A673 (cell line): ENCODE measurements at regions not wholly inside any gene's neighbourhood (a gene's known extent, or its start where the extent isn't known, plus 50 kb on each side); places are given as distances from the start of the nearest gene placed in this dataset.

Experiments used
- BruUV-seq: library from RNA; stranded (reverse); fragments of 400-500 nt; replicated peaks from 2 replicates; lab custom pipeline; 2021; lab: Mats Ljungman, UMichigan
- CTCF ChIA-PET: fragments of 300-600 bp; sonication (Branson Sonifier 250); formaldehyde crosslinking; loops from one replicate; lab custom pipeline; 2022; ENCODE audit warnings: antibody characterized with exemption; lab: Charles Lee
- POLR2A ChIA-PET: fragments of 300-600 bp; sonication (Branson Sonifier 250); formaldehyde crosslinking; loops from one replicate; lab custom pipeline; 2022; ENCODE audit warnings: antibody characterized with exemption; ENCODE audit not compliant: low non-redundant PET; lab: Charles Lee
- DNase-seq: peaks from one replicate; pipeline ENCODE4 v3.0.0-alpha.2; 2015; ENCODE audit warnings: low spot score
- H3K27ac ChIP-seq: fragments of 200-600 bp; sonication (generic); 2 replicates; pipeline ENCODE4 v1.5.1; 2016; ENCODE audit warnings: mixed run types, low read depth, mild to moderate bottlenecking, mixed read lengths, antibody characterized with exemption, low read length; ENCODE audit not compliant: poor library complexity, severe bottlenecking
- H3K27me3 ChIP-seq: fragments of 200-600 bp; sonication (generic); replicated peaks from 2 replicates; pipeline ENCODE4 v1.6.1; 2017; ENCODE audit warnings: mixed run types, low read depth, mild to moderate bottlenecking, mixed read lengths, antibody characterized with exemption, low read length; ENCODE audit not compliant: insufficient read depth, poor library complexity
- H3K36me3 ChIP-seq: fragments of 200-600 bp; sonication (generic); 2 replicates; pipeline ENCODE4 v1.6.1; 2016; ENCODE audit warnings: mixed run types, mild to moderate bottlenecking, mixed read lengths, antibody characterized with exemption, low read length; ENCODE audit not compliant: insufficient read depth, poor library complexity, severe bottlenecking
- H3K4me1 ChIP-seq: fragments of 200-600 bp; sonication (generic); 2 replicates; pipeline ENCODE4 v1.6.1; 2017; ENCODE audit warnings: mixed run types, mild to moderate bottlenecking, mixed read lengths, antibody characterized with exemption, low read length; ENCODE audit not compliant: insufficient read depth, poor library complexity, severe bottlenecking
- H3K4me3 ChIP-seq: fragments of 200-600 bp; sonication (generic); 2 replicates; pipeline ENCODE4 v1.5.1; 2016; ENCODE audit warnings: low read depth, mixed run types, mild to moderate bottlenecking, mixed read lengths, low read length; ENCODE audit not compliant: poor library complexity, severe bottlenecking
- H3K9me3 ChIP-seq: fragments of 200-600 bp; sonication (generic); 2 replicates; pipeline ENCODE4 v1.6.1; 2016; ENCODE audit warnings: mixed run types, low read depth, mild to moderate bottlenecking, mixed read lengths, antibody characterized with exemption, low read length; ENCODE audit not compliant: poor library complexity, severe bottlenecking
- EZH2 ChIP-seq: fragments of 200-600 bp; sonication (generic); IDR thresholded peaks from 2 replicates; pipeline ENCODE4 v1.6.1; 2017; ENCODE audit warnings: borderline replicate concordance, low read depth, mild to moderate bottlenecking, mixed read lengths, antibody characterized with exemption, low read length; ENCODE audit not compliant: poor library complexity, severe bottlenecking
- intact Hi-C: fragments of 100-400 bp; cut with micrococcal nuclease; formaldehyde crosslinking; loops from one replicate; pipeline ENCODE4 v1.10.0; 2022; ENCODE audit not compliant: unreplicated experiment
- TF ChIP-seq, protein P1 (sequence below): fragments of 300-800, 200-600 bp; sonication (generic); conservative IDR thresholded peaks from 2 replicates; pipeline ENCODE4 v1.5.1; 2017; ENCODE audit warnings: low read depth, mild to moderate bottlenecking, antibody characterized with exemption, low read length, moderate library complexity, mixed read lengths

DNA sequence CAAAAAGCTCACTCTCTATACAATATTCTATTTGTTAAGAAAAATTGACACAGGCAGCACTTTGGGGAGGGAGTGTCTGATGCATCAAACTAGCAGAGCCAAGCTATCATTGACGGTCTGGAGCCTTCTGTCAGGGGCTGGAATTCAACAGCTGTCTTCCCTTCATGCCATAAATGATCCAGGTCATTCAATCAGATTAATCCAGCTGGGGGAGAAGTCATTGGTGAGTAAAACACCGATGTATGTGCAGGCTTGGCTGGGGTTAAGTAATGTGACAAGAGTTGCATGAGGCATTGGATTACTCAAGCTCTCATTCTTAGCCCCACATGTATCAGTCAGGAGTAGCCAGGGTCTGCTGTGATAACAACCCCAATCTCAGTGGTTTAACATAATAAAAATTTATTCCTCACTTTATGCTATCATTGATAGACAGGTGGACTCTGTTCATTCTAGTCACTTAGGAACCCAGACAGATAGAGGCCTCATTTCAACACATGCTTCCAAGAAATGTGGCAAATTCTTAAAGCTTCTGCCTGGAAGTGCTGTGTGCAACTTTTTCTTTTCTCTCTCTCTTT is 118.1 kb upstream of the GADD45A start:
- Histone ChIP-seq H3K9me3 (no peaks in the 10 kb centered on the region), H3K27me3 (no peaks in the 10 kb centered on the region), H3K4me1 (no peaks in the 10 kb centered on the region), H3K36me3 (no peaks in the 10 kb centered on the region), H3K4me3 (no peak overlapping the region), H3K27ac (no peak overlapping the region)
- TF ChIP-seq, protein P1, sequence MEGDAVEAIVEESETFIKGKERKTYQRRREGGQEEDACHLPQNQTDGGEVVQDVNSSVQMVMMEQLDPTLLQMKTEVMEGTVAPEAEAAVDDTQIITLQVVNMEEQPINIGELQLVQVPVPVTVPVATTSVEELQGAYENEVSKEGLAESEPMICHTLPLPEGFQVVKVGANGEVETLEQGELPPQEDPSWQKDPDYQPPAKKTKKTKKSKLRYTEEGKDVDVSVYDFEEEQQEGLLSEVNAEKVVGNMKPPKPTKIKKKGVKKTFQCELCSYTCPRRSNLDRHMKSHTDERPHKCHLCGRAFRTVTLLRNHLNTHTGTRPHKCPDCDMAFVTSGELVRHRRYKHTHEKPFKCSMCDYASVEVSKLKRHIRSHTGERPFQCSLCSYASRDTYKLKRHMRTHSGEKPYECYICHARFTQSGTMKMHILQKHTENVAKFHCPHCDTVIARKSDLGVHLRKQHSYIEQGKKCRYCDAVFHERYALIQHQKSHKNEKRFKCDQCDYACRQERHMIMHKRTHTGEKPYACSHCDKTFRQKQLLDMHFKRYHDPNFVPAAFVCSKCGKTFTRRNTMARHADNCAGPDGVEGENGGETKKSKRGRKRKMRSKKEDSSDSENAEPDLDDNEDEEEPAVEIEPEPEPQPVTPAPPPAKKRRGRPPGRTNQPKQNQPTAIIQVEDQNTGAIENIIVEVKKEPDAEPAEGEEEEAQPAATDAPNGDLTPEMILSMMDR: no peak
- TF ChIP-seq EZH2: no peak
- no peak for DNase-seq
- ChIA-PET CTCF (no interaction called here), POLR2A (no interaction called here)
- intact Hi-C loops: no loop called here
- BruUV-seq: no TSS peak

DNA sequence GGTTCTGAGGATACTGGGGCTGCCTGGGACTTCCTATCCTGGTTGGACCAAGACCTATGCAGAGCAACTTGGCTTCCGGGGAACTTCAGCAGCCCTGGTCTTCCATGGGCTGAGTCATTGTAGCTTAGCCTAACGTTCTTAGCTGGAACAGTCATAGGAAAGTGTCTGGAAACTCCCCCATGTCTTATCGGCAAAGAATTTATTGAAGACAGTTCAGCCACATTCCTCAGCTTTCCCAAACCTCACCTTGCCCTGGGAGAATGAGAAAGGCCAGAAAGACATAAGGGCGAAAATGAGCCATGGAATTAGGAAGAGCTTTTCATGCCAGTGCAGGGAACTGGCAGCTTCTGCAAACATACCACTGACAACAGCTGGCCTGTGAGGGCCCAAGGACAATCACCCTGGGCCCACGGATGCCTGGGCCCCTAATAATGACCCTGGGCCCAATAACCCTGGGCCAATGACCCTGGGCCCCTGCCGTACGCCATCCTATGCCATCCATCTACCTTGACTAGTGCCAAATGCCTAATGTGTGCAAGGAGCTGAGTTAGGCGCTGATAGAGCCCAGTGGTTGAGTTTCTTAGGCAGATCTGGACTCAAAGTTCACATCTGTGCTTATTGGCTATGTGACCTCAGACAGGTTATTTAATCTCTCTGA is 114.4 kb upstream of the GADD45A start:
- H3K27ac ChIP-seq: no peak overlapping the region
- CTCF ChIA-PET: no interaction called here
- BruUV-seq: no TSS peak
- TF ChIP-seq, protein P1: no peak
- TF ChIP-seq EZH2: no peak
- no peaks in the 10 kb centered on the region for H3K36me3 ChIP-seq
- H3K9me3 ChIP-seq: no peaks in the 10 kb centered on the region
- no peak for DNase-seq
- H3K4me1 ChIP-seq: no peaks in the 10 kb centered on the region
- H3K4me3 ChIP-seq: no peak overlapping the region
- intact Hi-C loops: no loop called here
- H3K27me3 ChIP-seq: no peaks in the 10 kb centered on the region
- POLR2A ChIA-PET: no interaction called here

- BruUV-seq: no TSS peak
- Histone ChIP-seq H3K36me3 (no peaks in the 10 kb centered on the region), H3K27me3 (no peaks in the 10 kb centered on the region), H3K4me1 (no peaks in the 10 kb centered on the region), H3K9me3 (no peaks in the 10 kb centered on the region), H3K4me3 (no peak overlapping the region), H3K27ac (no peak overlapping the region)
- no peak for DNase-seq
- ChIA-PET CTCF (interaction anchor here (0.6 kb wide), 1 partner anchor 338 kb away, joined by 5 read pairs; no protein-coding TSS in a partner anchor), POLR2A (no interaction called here)
- intact Hi-C loops: no loop called here
- TF ChIP-seq, protein P1: no peak
- TF ChIP-seq EZH2: no peak
Observed at GRCh38 chr1:67571406-67571805, 113.6 kb upstream of the GADD45A start.
